Smooth muscle cell (in vitro differentiated cells): ENCODE measurements at regions not wholly inside any gene's neighbourhood (a gene's known extent, or its start where the extent isn't known, plus 50 kb on each side); places are given as distances from the start of the nearest gene placed in this dataset.

Experiments
- DNase-seq: peaks from one replicate; lab custom pipeline; 2025; ENCODE audit not compliant: unreplicated experiment; lab: John Stamatoyannopoulos, UW
- H2AFZ ChIP-seq: fragments of 200-600 bp; sonication (generic); 2 replicates; pipeline ENCODE4 v1.6.0; 2016; ENCODE audit warnings: antibody characterized with exemption, low read depth, mild to moderate bottlenecking
- H3F3A ChIP-seq: fragments of 200-600 bp; sonication (generic); 2 replicates; pipeline ENCODE4 v1.6.0; 2017; ENCODE audit warnings: antibody characterized with exemption, low read depth
- H3K27ac ChIP-seq: fragments of 200-600 bp; sonication (generic); 2 replicates; pipeline ENCODE4 v1.5.1; 2016; ENCODE audit warnings: low read depth, mild to moderate bottlenecking
- H3K27me3 ChIP-seq: fragments of 200-600 bp; sonication (generic); 2 replicates; pipeline ENCODE4 v1.6.1; 2016; ENCODE audit warnings: low read depth, mild to moderate bottlenecking
- H3K36me3 ChIP-seq: fragments of 200-600 bp; sonication (generic); 2 replicates; pipeline ENCODE4 v1.5.1; 2016; ENCODE audit warnings: low read depth
- H3K4me1 ChIP-seq: fragments of 200-600 bp; sonication (generic); 2 replicates; pipeline ENCODE4 v1.5.1; 2016; ENCODE audit warnings: low read depth
- H3K4me2 ChIP-seq: fragments of 200-600 bp; sonication (generic); 2 replicates; pipeline ENCODE4 v1.6.0; 2016; ENCODE audit warnings: mild to moderate bottlenecking
- H3K4me3 ChIP-seq: fragments of 200-600 bp; sonication (generic); 2 replicates; pipeline ENCODE4 v1.5.1; 2016; ENCODE audit warnings: mild to moderate bottlenecking
- H3K79me2 ChIP-seq: fragments of 200-600 bp; sonication (generic); 2 replicates; pipeline ENCODE4 v1.6.0; 2016; ENCODE audit warnings: low read depth, mild to moderate bottlenecking
- H3K9ac ChIP-seq: fragments of 200-600 bp; sonication (generic); 2 replicates; pipeline ENCODE4 v1.6.0; 2016; ENCODE audit warnings: low read depth
- H3K9me3 ChIP-seq: fragments of 200-600 bp; sonication (generic); replicated peaks from 2 replicates; pipeline ENCODE4 v1.5.1; 2016; ENCODE audit warnings: low read depth
- H4K20me1 ChIP-seq: fragments of 200-600 bp; sonication (generic); 2 replicates; pipeline ENCODE4 v1.6.0; 2016; ENCODE audit warnings: low read depth
- CTCF ChIP-seq: fragments of 200-600 bp; sonication (generic); IDR thresholded peaks from 2 replicates; pipeline ENCODE4 v1.5.1; 2017; ENCODE audit warnings: borderline replicate concordance, mild to moderate bottlenecking, antibody characterized with exemption; ENCODE audit not compliant: insufficient read depth, poor library complexity, severe bottlenecking
- WGBS: methylation state at CpG from one replicate; pipeline ENCODE4 v1.1.7; 2016; ENCODE audit warnings: low lambda C conversion rate; 5-methylcytosine and 5-hydroxymethylcytosine counted together

GRCh38 chr11:69562816-69563215 lies 78.1 kb upstream of the CCND1 start:
- no peak for DNase-seq
- TF ChIP-seq CTCF: no peak
- Histone ChIP-seq H3K4me3 (no peak overlapping the region), H3K36me3 (no peaks in the 10 kb centered on the region), H3K9me3 (no peaks in the 10 kb centered on the region), H3K27me3 (no peaks in the 10 kb centered on the region), H3K4me2 (no peak overlapping the region), H3K4me1 (no peaks in the 10 kb centered on the region), H3K27ac (no peak overlapping the region), H2AFZ (no peak overlapping the region), H3F3A (no peaks in the 10 kb centered on the region), H3K79me2 (no peaks in the 10 kb centered on the region), H4K20me1 (no peaks in the 10 kb centered on the region), H3K9ac (no peak overlapping the region)
- 96% methylated on average over 4 of the region's 4 CpGs for WGBS

- 100% methylated on average over 4 of the region's 4 CpGs for WGBS
- H3K36me3 ChIP-seq: no peaks in the 10 kb centered on the region
- no peak for TF ChIP-seq CTCF
These were observed 77.7 kb upstream of the CCND1 start for GRCh38 chr11:69563306-69563705.

GRCh38 chr11:69563946-69564775 lies 76.8 kb upstream of the CCND1 start:
- Histone ChIP-seq H3K4me2 (no peak overlapping the region), H4K20me1 (no peaks in the 10 kb centered on the region), H3K27me3 (no peaks in the 10 kb centered on the region), H3K4me3 (no peak overlapping the region), H2AFZ (no peak overlapping the region), H3K9ac (no peak overlapping the region), H3K27ac (no peak overlapping the region), H3K4me1 (no peaks in the 10 kb centered on the region), H3K36me3 (no peaks in the 10 kb centered on the region), H3F3A (no peaks in the 10 kb centered on the region), H3K9me3 (no peaks in the 10 kb centered on the region), H3K79me2 (no peaks in the 10 kb centered on the region)
- TF ChIP-seq CTCF: no peak
- 66% methylated on average over 10 of the region's 10 CpGs for WGBS
- DNase-seq: no peak

More at GRCh38 chr11:69563306-69563705, 77.7 kb upstream of the CCND1 start:
- no peaks in the 10 kb centered on the region for H3K27me3 ChIP-seq
- H3K4me2 ChIP-seq: no peak overlapping the region
- no peaks in the 10 kb centered on the region for H3K9me3 ChIP-seq
- no peak overlapping the region for H2AFZ ChIP-seq
- H3F3A ChIP-seq: no peaks in the 10 kb centered on the region
- no peak for DNase-seq
- H3K27ac ChIP-seq: no peak overlapping the region
- no peaks in the 10 kb centered on the region for H3K4me1 ChIP-seq
- no peaks in the 10 kb centered on the region for H4K20me1 ChIP-seq
- no peaks in the 10 kb centered on the region for H3K79me2 ChIP-seq
- H3K4me3 ChIP-seq: no peak overlapping the region
- H3K9ac ChIP-seq: no peak overlapping the region

- Histone ChIP-seq H3K36me3 (no peaks in the 10 kb centered on the region), H3K4me1 (no peaks in the 10 kb centered on the region), H4K20me1 (no peaks in the 10 kb centered on the region), H3F3A (no peaks in the 10 kb centered on the region), H3K4me2 (no peak overlapping the region), H3K27me3 (no peaks in the 10 kb centered on the region), H3K27ac (no peak overlapping the region), H3K79me2 (no peaks in the 10 kb centered on the region), H3K9ac (no peak overlapping the region), H3K4me3 (no peak overlapping the region), H3K9me3 (no peaks in the 10 kb centered on the region), H2AFZ (no peak overlapping the region)
- no peak for TF ChIP-seq CTCF
- DNase-seq: no peak
- 96% methylated on average over 3 of the region's 3 CpGs for WGBS
These were observed 75.0 kb upstream of the CCND1 start for GRCh38 chr11:69566001-69566400.
